Fibroblast of lung (primary cell): ENCODE measurements at regions not wholly inside any gene's neighbourhood (a gene's known extent, or its start where the extent isn't known, plus 50 kb on each side); places are given as distances from the start of the nearest gene placed in this dataset.
A peak's percentile ranks its signal among the peaks of the same experiment; 100 is the strongest.

Source experiments
- DNase-seq, 2 donors: peaks; one replicate each; pipeline versions ENCODE4 v3.0.0 to v3.0.0-alpha.2; 2010; ENCODE audit warnings: low read depth in 2 of 2
- H2AFZ ChIP-seq: 2 replicates; pipeline ENCODE4 v1.5.1; 2012; ENCODE audit warnings: low read length, control low read depth, inconsistent platforms
- H3K27ac ChIP-seq: 2 replicates; pipeline ENCODE4 v1.5.1; 2011; ENCODE audit warnings: low read length, control low read depth; ENCODE audit not compliant: insufficient read depth
- H3K27me3 ChIP-seq: 2 replicates; pipeline ENCODE4 v1.5.1; 2011; ENCODE audit warnings: mild to moderate bottlenecking, low read length; ENCODE audit not compliant: control insufficient read depth, insufficient read depth
- H3K36me3 ChIP-seq: 2 replicates; pipeline ENCODE4 v1.5.1; 2011; ENCODE audit warnings: low read length; ENCODE audit not compliant: control insufficient read depth, insufficient read depth
- H3K4me1 ChIP-seq: 2 replicates; pipeline ENCODE4 v1.5.1; 2011; ENCODE audit warnings: low read length; ENCODE audit not compliant: control insufficient read depth, insufficient read depth; ENCODE audit errors: extremely low read depth
- H3K4me2 ChIP-seq: 2 replicates; pipeline ENCODE4 v1.5.1; 2011; ENCODE audit warnings: low read length, control low read depth; ENCODE audit not compliant: insufficient read depth; ENCODE audit errors: extremely low read depth
- H3K4me3 ChIP-seq, 4 experiments: fragments of 200-600 bp in 1 of 4; sonication (generic) in 1 of 4; replicated peaks in 1 of 4; 2 replicates each; pipeline ENCODE4 v1.5.1; 2011 to 2016; ENCODE audit warnings: low read length in 4 of 4, low read depth in 3 of 4, mild to moderate bottlenecking in 3 of 4, control low read depth in 2 of 4, inconsistent platforms in 1 of 4, mixed read lengths in 1 of 4; ENCODE audit not compliant: insufficient read depth in 1 of 4; ENCODE audit errors: control extremely low read depth in 1 of 4
- H3K79me2 ChIP-seq: 2 replicates; pipeline ENCODE4 v1.5.1; 2012; ENCODE audit warnings: mild to moderate bottlenecking, low read length, inconsistent platforms; ENCODE audit not compliant: control insufficient read depth, insufficient read depth
- H3K9ac ChIP-seq: 2 replicates; pipeline ENCODE4 v1.5.1; 2011; ENCODE audit warnings: mild to moderate bottlenecking, low read length, control low read depth; ENCODE audit not compliant: insufficient read depth
- H3K9me3 ChIP-seq: 2 replicates; pipeline ENCODE4 v1.5.1; 2012; ENCODE audit warnings: low read depth, low read length; ENCODE audit not compliant: control insufficient read depth, insufficient read depth
- H4K20me1 ChIP-seq: 2 replicates; pipeline ENCODE4 v1.5.1; 2011; ENCODE audit warnings: low read length; ENCODE audit not compliant: control insufficient read depth, insufficient read depth; ENCODE audit errors: extremely low read depth
- CTCF ChIP-seq, 2 donors: IDR thresholded peaks in 1 of 2; conservative IDR thresholded peaks in 1 of 2; 1 replicate in 1 of 2; 2 replicates in 1 of 2; pipeline ENCODE4 v1.5.1; 2011 to 2012; ENCODE audit warnings: low read length in 2 of 2, control low read depth in 1 of 2, inconsistent platforms in 1 of 2, low read depth in 1 of 2, mild to moderate bottlenecking in 1 of 2
- EZH2 ChIP-seq: IDR thresholded peaks from 2 replicates; pipeline ENCODE4 v1.5.1; 2012; ENCODE audit warnings: low read length, control low read depth, mild to moderate bottlenecking; ENCODE audit errors: missing control alignments

GRCh38 chr4:135177321-135177720, 975.7 kb upstream of the PABPC4L start:
- Histone ChIP-seq H3K27me3 (no peaks in the 10 kb centered on the region), H3K27ac (no peak overlapping the region), H3K9me3 (no peaks in the 10 kb centered on the region), H2AFZ (no peak overlapping the region), H3K4me3 (no peak overlapping the region), H3K79me2 (no peaks in the 10 kb centered on the region), H4K20me1 (no peaks in the 10 kb centered on the region), H3K4me2 (no peak overlapping the region), H3K36me3 (no peaks in the 10 kb centered on the region), H3K4me1 (no peaks in the 10 kb centered on the region), H3K9ac (no peak overlapping the region)
- peak in 1 of 2 donors; percentile 84 for DNase-seq
- no peak for TF ChIP-seq EZH2

- H3K4me1 ChIP-seq, result no peaks in the 10 kb centered on the region
- H3K4me3 ChIP-seq, result no peak overlapping the region
- DNase-seq, result no peak
- no peaks in the 10 kb centered on the region for H4K20me1 ChIP-seq
- no peaks in the 10 kb centered on the region for H3K27me3 ChIP-seq
- no peak overlapping the region for H3K9ac ChIP-seq
- H3K9me3 ChIP-seq, result no peaks in the 10 kb centered on the region
- no peaks in the 10 kb centered on the region for H3K79me2 ChIP-seq
- H3K4me2 ChIP-seq, result no peak overlapping the region
- no peaks in the 10 kb centered on the region for H3K36me3 ChIP-seq
- no peak overlapping the region for H2AFZ ChIP-seq
- H3K27ac ChIP-seq, result no peak overlapping the region
- TF ChIP-seq CTCF (conservative IDR thresholded peaks at IDR 0.05 in 1 of 2, IDR thresholded peaks at IDR 0.05 in 1 of 2; ENCODE audit: low read depth in 1 of 2, low read length in 2 of 2) (no peak), EZH2 (no peak)
Measured at GRCh38 chr4:135166661-135167060, 965.1 kb upstream of the PABPC4L start.

GRCh38 chr4:135164601-135165000, 963.0 kb upstream of the PABPC4L start:
- Histone ChIP-seq H3K36me3 (no peaks in the 10 kb centered on the region), H3K4me2 (no peak overlapping the region), H3K9me3 (no peaks in the 10 kb centered on the region), H3K9ac (no peak overlapping the region), H3K27me3 (no peaks in the 10 kb centered on the region), H3K4me1 (no peaks in the 10 kb centered on the region), H4K20me1 (no peaks in the 10 kb centered on the region), H2AFZ (no peak overlapping the region), H3K79me2 (no peaks in the 10 kb centered on the region), H3K27ac (no peak overlapping the region), H3K4me3 (no peak overlapping the region)
- no peak for DNase-seq
- TF ChIP-seq CTCF (conservative IDR thresholded peaks at IDR 0.05 in 1 of 2, IDR thresholded peaks at IDR 0.05 in 1 of 2; ENCODE audit: low read depth in 1 of 2, low read length in 2 of 2), result no peak
- TF ChIP-seq EZH2, result no peak
